GM12874 (cell line): ENCODE measurements at regions not wholly inside any gene's neighbourhood (a gene's known extent, or its start where the extent isn't known, plus 50 kb on each side); places are given as distances from the start of the nearest gene placed in this dataset.

Experiments used
- TF ChIP-seq, protein P1 (sequence below): IDR thresholded peaks from 2 replicates; pipeline ENCODE4 v1.5.1; 2011; ENCODE audit warnings: low read depth, mild to moderate bottlenecking, control low read depth, low read length, moderate library complexity; ENCODE audit not compliant: insufficient read depth

DNA sequence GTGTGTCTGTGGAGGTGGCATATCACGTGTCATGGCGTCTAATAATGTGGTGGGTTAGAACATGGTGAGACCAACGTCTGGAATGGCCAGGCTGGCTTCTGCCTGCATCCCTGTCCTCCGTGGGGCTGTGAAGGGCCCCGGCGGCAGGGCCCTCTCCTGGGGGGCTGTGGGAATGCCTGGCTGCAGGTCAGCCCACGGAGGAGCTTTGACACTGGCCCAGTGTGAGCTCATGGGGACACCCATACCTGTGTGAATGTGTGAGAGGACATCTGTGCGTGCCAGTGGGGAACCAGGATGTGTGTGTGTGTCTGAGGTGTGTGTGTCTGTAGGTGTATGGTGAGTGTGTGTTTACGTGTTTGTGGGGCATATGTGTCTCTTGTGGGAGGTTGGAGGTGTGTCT is 300.1 kb downstream of the TEX29 start:
- TF ChIP-seq, protein P1, sequence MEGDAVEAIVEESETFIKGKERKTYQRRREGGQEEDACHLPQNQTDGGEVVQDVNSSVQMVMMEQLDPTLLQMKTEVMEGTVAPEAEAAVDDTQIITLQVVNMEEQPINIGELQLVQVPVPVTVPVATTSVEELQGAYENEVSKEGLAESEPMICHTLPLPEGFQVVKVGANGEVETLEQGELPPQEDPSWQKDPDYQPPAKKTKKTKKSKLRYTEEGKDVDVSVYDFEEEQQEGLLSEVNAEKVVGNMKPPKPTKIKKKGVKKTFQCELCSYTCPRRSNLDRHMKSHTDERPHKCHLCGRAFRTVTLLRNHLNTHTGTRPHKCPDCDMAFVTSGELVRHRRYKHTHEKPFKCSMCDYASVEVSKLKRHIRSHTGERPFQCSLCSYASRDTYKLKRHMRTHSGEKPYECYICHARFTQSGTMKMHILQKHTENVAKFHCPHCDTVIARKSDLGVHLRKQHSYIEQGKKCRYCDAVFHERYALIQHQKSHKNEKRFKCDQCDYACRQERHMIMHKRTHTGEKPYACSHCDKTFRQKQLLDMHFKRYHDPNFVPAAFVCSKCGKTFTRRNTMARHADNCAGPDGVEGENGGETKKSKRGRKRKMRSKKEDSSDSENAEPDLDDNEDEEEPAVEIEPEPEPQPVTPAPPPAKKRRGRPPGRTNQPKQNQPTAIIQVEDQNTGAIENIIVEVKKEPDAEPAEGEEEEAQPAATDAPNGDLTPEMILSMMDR: no peak

DNA sequence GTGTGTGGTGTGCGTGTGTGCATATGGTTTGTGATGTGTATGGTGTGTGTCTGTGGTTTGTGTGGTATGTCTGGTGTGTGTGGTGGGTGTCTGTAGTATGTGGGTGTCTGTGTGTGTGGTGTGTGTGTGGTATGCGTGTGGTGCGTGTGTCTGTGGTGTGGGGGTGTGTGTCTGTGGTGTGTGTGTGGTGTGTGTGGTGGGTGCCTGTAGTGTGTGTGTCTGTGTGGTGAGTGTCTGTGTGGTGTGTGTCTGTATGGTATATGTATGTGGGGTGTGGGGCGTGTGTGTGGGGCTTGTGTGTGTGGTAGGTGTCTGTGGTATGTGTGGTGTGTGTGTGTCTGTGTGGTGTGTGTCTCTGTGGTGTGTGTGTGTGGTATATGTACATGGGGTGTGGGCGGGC is 300.7 kb downstream of the TEX29 start:
- TF ChIP-seq, protein P1: no peak

DNA sequence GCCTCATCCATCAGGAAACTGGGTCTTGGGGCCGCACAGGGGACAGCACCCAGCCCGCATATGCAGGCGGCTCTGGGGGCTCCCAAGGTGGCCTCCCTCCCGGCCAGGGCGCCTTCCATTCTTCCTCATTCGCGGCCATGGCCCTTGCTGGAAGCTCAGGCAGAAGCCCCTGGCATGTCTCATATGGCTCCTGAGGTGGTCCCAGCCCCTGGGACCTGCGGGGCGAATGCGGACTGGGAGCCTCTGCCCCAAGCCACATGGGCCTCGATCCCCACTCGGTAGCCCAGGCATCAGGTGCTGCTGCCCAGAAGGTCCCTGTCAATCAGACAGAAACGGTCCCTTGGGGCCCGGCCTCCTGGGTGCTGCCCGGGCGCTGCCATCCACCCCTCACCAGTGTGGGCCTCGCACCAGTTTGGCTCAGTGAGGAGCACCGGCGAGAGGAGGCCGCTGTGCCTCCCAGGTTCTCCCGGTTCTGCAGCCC is 301.6 kb downstream of the TEX29 start:
- TF ChIP-seq, protein P1: no peak

DNA sequence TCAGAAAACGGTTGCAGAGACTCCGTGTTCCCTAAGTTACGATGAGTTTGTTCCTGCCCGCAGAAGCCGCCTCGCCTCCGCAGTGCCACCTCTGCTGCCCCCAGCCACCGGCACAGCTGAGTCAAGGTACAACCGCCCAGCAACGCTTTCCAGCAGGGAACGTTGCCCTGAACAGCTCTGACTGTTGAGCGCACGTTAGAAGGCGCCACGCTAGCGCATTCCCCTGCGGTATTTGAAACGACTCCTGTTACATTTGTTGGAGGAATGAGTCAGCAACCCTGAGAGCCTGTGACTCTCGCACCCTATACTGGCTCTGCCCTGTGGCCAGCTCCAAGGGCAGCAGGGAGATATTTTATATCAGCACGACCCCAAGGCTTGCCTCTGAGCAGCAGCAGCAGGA is 302.8 kb downstream of the TEX29 start:
- TF ChIP-seq, protein P1: no peak

DNA sequence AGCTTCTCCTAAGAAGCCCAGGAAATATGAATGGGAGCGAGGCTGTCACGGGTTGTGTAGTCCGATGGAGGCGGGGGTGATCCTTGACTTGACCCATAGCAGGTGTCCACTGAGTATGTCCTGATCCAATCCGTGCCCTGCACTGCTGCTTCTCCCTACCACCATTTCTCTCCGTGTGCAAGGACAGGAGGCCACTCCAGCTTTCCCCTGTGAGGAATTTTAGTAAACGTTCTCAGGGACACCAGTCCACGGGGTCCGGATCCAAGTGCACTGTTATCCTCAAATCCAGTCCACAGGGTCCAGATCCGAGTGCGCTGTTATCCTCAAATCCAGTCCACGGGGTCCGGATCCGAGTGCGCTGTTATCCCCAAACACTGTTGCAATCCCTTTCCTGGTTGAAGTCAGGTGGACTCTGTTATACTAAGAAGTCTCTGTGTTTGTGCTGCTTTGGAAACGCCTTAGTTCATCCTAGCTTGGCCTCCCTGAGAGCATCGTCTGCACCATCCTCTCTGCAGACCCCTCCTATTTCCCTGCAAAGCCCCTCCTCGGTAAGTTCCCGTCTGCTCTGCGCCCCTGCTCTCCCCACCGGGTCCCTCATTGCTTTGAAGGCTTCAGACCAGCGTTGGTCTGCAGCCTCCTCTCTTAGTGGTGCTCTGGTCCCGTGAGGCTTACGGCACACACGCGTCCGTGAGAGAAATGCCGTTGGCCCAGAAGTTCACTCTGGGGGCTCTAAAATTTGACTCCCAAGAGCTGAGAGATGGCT is 303.5 kb downstream of the TEX29 start:
- TF ChIP-seq, protein P1: no peak

DNA sequence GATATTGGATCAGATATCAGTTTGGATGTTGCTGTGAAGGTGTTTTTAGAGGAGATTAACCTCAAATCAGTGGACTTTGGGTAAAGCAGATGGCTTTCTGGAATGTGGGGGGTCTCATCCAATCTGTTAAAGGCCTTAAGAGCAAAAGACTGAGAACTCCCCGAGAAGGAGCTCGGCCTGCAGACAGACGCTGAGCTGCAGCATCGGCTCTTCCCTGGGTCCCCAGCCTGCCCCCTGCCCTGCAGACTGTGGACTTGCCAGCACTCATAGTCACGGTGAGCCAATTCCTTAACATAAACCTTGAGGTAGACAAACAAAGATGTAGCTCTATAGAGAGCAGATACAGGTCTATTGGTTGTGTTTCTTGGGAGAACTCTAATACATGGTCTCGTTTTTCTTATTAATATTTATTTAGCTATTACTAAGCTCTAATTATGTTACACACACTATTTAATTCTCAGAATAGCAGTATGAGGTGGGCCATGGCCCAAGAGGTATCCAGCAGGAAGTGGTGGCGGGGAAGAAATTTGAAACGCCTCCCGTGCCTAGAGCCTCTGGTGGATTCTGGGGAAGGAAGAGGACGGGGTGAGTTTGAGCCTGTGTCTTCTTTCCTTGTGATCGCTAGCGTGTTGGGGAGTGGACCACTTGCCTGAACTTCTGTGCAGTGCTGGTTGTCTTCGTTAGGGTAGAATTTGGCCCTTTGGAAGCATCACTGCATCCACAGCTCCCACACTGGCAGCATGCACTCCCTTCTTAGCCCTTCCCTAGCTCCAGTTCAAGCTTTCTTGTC is 305.3 kb downstream of the TEX29 start:
- TF ChIP-seq, protein P1: no peak
